Loucy (cell line): ENCODE measurements at regions not wholly inside any gene's neighbourhood (a gene's known extent, or its start where the extent isn't known, plus 50 kb on each side); places are given as distances from the start of the nearest gene placed in this dataset.
"Not testable (repeated sequence)": the region's sequence is repeated elsewhere in the genome, so short reads cannot be mapped to it uniquely, and the experiment has no call there.

Experiments
- H2AFZ ChIP-seq: fragments of 200-600 bp; sonication (generic); 2 replicates; pipeline ENCODE4 v1.6.0; 2016; ENCODE audit warnings: antibody characterized with exemption, mild to moderate bottlenecking, low read length, moderate library complexity
- H3F3A ChIP-seq: fragments of 200-600 bp; 2 replicates; pipeline ENCODE4 v1.6.0; 2016; ENCODE audit warnings: antibody characterized with exemption, low read depth, mild to moderate bottlenecking
- H3K27me3 ChIP-seq: fragments of 200-600 bp; sonication (generic); 2 replicates; pipeline ENCODE4 v1.6.1; 2014; ENCODE audit warnings: low read length, mild to moderate bottlenecking; ENCODE audit not compliant: insufficient read depth, poor library complexity, severe bottlenecking
- H3K36me3 ChIP-seq: fragments of 200-600 bp; sonication (generic); 2 replicates; pipeline ENCODE4 v1.6.1; 2016; ENCODE audit warnings: low read length; ENCODE audit not compliant: insufficient read depth
- H3K4me1 ChIP-seq: fragments of 200-600 bp; sonication (generic); 2 replicates; pipeline ENCODE4 v1.5.1; 2014; ENCODE audit warnings: low read length, mild to moderate bottlenecking; ENCODE audit not compliant: insufficient read depth, poor library complexity, severe bottlenecking
- H3K4me2 ChIP-seq: fragments of 200-600 bp; sonication (generic); 2 replicates; pipeline ENCODE4 v1.6.0; 2014; ENCODE audit warnings: antibody characterized with exemption, low read length, low read depth, mild to moderate bottlenecking; ENCODE audit not compliant: poor library complexity, severe bottlenecking
- H3K4me3 ChIP-seq: fragments of 200-600 bp; sonication (generic); 2 replicates; pipeline ENCODE4 v1.5.1; 2014; ENCODE audit warnings: low read length, mild to moderate bottlenecking, mixed read lengths; ENCODE audit not compliant: poor library complexity, severe bottlenecking
- H3K79me2 ChIP-seq: fragments of 200-600 bp; sonication (generic); 2 replicates; pipeline ENCODE4 v1.6.1; 2014; ENCODE audit warnings: low read length; ENCODE audit not compliant: insufficient read depth
- H3K9ac ChIP-seq: fragments of 200-600 bp; sonication (generic); 2 replicates; pipeline ENCODE4 v1.6.0; 2014; ENCODE audit warnings: mild to moderate bottlenecking, low read depth, low read length, moderate library complexity; ENCODE audit not compliant: poor library complexity, severe bottlenecking
- H3K9me2 ChIP-seq: fragments of 200-600 bp; sonication (generic); replicated peaks from 2 replicates; pipeline ENCODE4 v1.6.1; 2016; ENCODE audit warnings: low read depth, low read length, mixed read lengths
- H3K9me3 ChIP-seq: fragments of 200-600 bp; sonication (generic); 2 replicates; pipeline ENCODE4 v1.6.1; 2014; ENCODE audit warnings: mild to moderate bottlenecking, antibody characterized with exemption, low read length, low read depth; ENCODE audit not compliant: insufficient read depth
- H4K20me1 ChIP-seq: fragments of 200-600 bp; sonication (generic); 2 replicates; pipeline ENCODE4 v1.6.0; 2014; ENCODE audit warnings: antibody characterized with exemption, low read length, mild to moderate bottlenecking; ENCODE audit not compliant: insufficient read depth, poor library complexity, severe bottlenecking
- EZH2phosphoT487 ChIP-seq: fragments of 200-600 bp; IDR thresholded peaks from 2 replicates; pipeline ENCODE4 v1.6.1; 2018; ENCODE audit warnings: antibody characterized with exemption, mild to moderate bottlenecking, moderate library complexity, borderline replicate concordance
- TF ChIP-seq, protein P1 (sequence below): fragments of 200-600 bp; sonication (generic); conservative IDR thresholded peaks from 2 replicates; pipeline ENCODE4 v1.5.1; 2014; ENCODE audit warnings: mild to moderate bottlenecking, antibody characterized with exemption, low read length

DNA sequence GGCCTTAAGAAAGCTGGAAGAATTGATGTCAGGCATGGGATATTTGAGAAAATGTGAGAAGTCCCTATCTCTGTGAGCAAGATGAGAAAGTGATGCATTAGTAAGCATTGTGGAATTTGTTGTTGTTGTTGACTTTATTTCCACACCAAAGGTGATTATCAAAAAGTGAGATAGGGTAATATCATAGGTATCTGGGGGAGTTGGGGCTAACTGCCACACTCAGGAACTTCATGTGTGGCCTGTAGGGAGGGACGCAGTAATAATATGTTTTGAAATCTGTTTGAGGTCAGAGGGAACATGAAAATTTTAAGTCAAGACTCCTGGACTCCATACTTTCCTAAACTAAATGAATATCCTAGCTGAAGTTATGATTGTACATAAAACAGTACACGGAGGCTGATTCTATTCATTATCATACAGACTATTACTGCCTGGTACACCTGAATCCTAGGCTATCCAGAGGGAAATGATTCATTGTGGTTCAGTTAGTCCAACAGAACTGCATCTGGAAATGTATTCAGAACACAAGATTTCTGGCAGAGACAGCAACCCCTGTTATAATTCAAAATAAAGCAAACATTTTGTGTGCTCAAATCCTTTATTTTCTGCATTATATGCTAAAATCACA, 304.8 kb downstream of the CPS1 start:
- no peaks in the 10 kb centered on the region for H3K79me2 ChIP-seq
- H3F3A ChIP-seq, result no peaks in the 10 kb centered on the region
- H3K9me3 ChIP-seq, result no peaks in the 10 kb centered on the region
- H3K36me3 ChIP-seq, result no peaks in the 10 kb centered on the region
- TF ChIP-seq, protein P1, sequence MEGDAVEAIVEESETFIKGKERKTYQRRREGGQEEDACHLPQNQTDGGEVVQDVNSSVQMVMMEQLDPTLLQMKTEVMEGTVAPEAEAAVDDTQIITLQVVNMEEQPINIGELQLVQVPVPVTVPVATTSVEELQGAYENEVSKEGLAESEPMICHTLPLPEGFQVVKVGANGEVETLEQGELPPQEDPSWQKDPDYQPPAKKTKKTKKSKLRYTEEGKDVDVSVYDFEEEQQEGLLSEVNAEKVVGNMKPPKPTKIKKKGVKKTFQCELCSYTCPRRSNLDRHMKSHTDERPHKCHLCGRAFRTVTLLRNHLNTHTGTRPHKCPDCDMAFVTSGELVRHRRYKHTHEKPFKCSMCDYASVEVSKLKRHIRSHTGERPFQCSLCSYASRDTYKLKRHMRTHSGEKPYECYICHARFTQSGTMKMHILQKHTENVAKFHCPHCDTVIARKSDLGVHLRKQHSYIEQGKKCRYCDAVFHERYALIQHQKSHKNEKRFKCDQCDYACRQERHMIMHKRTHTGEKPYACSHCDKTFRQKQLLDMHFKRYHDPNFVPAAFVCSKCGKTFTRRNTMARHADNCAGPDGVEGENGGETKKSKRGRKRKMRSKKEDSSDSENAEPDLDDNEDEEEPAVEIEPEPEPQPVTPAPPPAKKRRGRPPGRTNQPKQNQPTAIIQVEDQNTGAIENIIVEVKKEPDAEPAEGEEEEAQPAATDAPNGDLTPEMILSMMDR, result no peak
- TF ChIP-seq EZH2phosphoT487, result no peak
- H3K4me1 ChIP-seq, result no peaks in the 10 kb centered on the region
- no peak overlapping the region for H2AFZ ChIP-seq
- H3K9ac ChIP-seq, result no peak overlapping the region
- no peak overlapping the region for H3K4me3 ChIP-seq
- no peaks in the 10 kb centered on the region for H3K27me3 ChIP-seq
- H3K9me2 ChIP-seq, result no peaks in the 10 kb centered on the region
- no peaks in the 10 kb centered on the region for H4K20me1 ChIP-seq
- H3K4me2 ChIP-seq, result no peak overlapping the region

GRCh38 chr2:210862283-210863065, 306.1 kb downstream of the CPS1 start:
- H3F3A ChIP-seq, result no peaks in the 10 kb centered on the region
- no peak overlapping the region for H2AFZ ChIP-seq
- H3K4me2 ChIP-seq, result no peak overlapping the region
- no peak overlapping the region for H3K9ac ChIP-seq
- H3K9me3 ChIP-seq, result no peaks in the 10 kb centered on the region
- H3K36me3 ChIP-seq, result no peaks in the 10 kb centered on the region
- no peaks in the 10 kb centered on the region for H3K79me2 ChIP-seq
- TF ChIP-seq EZH2phosphoT487, result no peak
- TF ChIP-seq, protein P1, result no peak
- H4K20me1 ChIP-seq, result no peaks in the 10 kb centered on the region
- no peak overlapping the region for H3K4me3 ChIP-seq
- H3K9me2 ChIP-seq, result no peaks in the 10 kb centered on the region
- H3K4me1 ChIP-seq, result no peaks in the 10 kb centered on the region
- no peaks in the 10 kb centered on the region for H3K27me3 ChIP-seq

GRCh38 chr2:210863283-210863682, 306.9 kb downstream of the CPS1 start:
- Histone ChIP-seq H3K27me3 (no peaks in the 10 kb centered on the region), H4K20me1 (no peaks in the 10 kb centered on the region), H3K9ac (no peak overlapping the region), H3K9me2 (no peaks in the 10 kb centered on the region), H3K9me3 (no peaks in the 10 kb centered on the region), H3K79me2 (no peaks in the 10 kb centered on the region), H3K4me3 (no peak overlapping the region), H3F3A (no peaks in the 10 kb centered on the region), H3K36me3 (no peaks in the 10 kb centered on the region), H2AFZ (no peak overlapping the region), H3K4me2 (no peak overlapping the region), H3K4me1 (no peaks in the 10 kb centered on the region)
- TF ChIP-seq, protein P1, result no peak
- no peak for TF ChIP-seq EZH2phosphoT487

GRCh38 chr2:210871566-210871965, 315.2 kb downstream of the CPS1 start:
- not testable (repeated sequence) for H3K4me3 ChIP-seq, H2AFZ ChIP-seq, H3K4me2 ChIP-seq, H3F3A ChIP-seq, H3K27me3 ChIP-seq, H3K79me2 ChIP-seq, H3K4me1 ChIP-seq, H3K9me2 ChIP-seq, H3K9me3 ChIP-seq, H3K9ac ChIP-seq, H3K36me3 ChIP-seq, H4K20me1 ChIP-seq
